ENCODE measurements at regions not wholly inside any gene's neighbourhood (a gene's known extent, or its start where the extent isn't known, plus 50 kb on each side); places are given as distances from the start of the nearest gene placed in this dataset.
"Not testable (repeated sequence)": the region's sequence is repeated elsewhere in the genome, so short reads cannot be mapped to it uniquely, and the experiment has no call there.

DNA sequence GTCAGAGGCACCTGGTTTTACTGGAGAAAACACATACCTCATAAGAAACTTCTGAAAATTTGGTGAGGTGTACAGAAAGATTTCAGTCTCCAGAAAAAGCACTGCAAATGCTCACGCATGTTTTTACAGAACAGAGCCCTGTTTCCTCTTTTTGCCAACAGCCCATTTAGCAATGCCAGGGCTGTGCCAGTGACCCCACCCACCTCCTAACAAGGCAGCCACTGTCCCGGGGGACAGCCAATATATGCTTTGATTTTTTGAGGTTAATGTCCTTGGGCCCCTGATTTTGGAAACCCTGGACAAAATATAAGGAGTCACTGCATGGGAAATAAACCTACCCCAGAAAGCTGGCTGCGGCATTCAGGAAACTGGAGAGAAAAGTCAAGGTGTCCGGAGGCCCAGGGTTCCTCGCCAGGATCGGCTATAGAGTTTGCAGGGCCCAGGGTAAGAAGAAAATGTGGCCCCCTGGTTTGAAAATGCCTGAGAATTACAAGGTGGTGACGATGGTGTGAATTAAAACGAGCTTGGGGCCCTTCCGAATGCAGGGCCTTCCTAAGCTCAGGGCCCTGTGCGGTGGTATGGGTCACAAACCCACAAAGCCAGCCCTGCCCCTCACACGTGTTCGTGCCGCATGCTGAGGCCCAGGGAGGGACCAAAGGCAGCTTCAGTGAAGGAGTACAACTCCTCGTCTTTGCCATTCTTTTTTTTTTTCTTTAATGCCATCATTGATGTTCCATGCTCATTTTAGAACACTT lies 71.1 kb upstream of the WNT7B start:
- Mint-ChIP-seq H3K36me3 (no peaks in the 10 kb centered on the region), H3K27me3 (no peaks in the 10 kb centered on the region), H3K27ac (no peak overlapping the region), H3K4me1 (peaks cover 59% of the 10 kb centered on the region), H3K4me3 (no peak overlapping the region), H3K9me3 (no peaks in the 10 kb centered on the region)

DNA sequence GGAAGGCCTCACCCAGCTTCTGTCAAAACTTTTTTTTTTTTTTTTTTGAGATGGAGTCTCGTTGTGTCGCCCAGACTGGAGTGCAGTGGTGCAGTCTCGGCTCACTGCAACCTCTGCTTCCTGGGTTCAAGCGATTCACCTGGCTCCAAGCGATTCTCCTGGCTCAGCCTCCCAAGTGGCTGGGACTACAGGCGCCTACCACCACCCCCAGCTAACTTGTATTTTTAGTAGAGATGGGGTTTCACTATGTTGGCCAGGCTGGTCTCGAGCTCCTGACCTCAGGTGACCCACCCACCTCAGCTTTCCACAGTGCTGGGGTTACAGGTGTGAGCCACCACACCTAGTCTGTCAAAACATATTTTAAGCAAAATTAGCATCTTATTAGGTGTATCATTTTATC lies 71.7 kb upstream of the WNT7B start:
- not testable (repeated sequence) for H3K36me3 Mint-ChIP-seq, H3K27me3 Mint-ChIP-seq, H3K9me3 Mint-ChIP-seq, H3K27ac Mint-ChIP-seq, H3K4me3 Mint-ChIP-seq
- H3K4me1 Mint-ChIP-seq, result peaks cover 58% of the 10 kb centered on the region

DNA sequence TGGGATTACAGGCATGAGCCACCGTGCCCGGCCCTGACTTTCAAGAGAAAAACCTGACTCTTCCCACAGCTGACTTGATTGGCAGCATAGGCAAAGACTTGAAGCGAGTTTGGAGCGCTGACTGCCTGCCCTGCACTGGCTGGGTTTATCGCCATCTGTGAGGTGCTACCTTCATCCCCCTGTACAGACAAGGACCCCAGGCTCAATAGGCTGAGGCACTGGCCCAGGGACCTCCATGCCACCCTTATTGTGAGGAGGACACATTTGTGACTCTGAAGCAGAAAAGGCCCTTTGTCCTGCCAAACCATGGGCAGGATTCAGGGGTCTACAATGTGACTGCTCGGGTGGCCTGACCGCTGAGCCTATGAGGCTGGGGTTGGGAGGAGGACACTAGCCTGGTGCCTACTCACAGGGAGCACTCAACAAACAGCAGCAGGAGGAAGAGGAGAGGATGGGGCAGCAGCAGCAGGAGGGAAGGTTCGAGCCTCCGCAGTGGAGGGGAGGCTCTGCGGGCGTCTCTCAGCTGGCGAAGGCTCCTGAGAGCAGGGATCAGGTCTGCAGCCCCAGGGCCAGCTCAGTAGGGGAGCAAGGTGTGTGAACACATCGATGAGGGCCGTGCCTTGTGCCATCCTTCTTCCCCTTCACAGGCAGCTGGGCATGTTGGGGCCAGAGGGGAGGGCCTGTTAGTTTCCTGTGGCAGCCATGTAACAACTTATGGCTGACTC lies 72.9 kb upstream of the WNT7B start:
- H3K4me1 Mint-ChIP-seq, result peaks cover 54% of the 10 kb centered on the region
- H3K4me3 Mint-ChIP-seq, result no peak overlapping the region
- peak overlapping the region; percentile 95 for H3K27ac Mint-ChIP-seq
- H3K36me3 Mint-ChIP-seq, result no peaks in the 10 kb centered on the region
- H3K27me3 Mint-ChIP-seq, result no peaks in the 10 kb centered on the region
- H3K9me3 Mint-ChIP-seq, result no peaks in the 10 kb centered on the region

DNA sequence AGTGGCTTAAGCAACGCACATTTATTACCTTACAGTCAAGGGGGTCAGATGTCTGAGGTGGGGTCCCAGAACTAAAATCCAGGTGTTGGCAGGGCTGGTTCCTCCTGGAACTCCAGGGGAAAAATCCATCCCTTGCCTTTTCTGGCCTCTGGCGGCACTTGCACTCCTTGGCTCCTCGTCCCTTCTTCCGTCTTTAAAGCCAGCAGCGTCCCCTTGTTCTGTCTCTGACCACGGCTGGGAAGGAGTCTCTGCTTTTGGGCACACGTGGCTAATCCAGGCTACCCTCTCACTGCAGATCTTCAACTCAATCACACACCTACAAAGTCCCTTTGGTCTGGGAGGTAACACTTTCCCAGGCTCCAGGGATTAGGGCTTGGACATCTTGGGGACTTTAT lies 73.5 kb upstream of the WNT7B start:
- Mint-ChIP-seq H3K36me3 (no peaks in the 10 kb centered on the region), H3K27me3 (no peaks in the 10 kb centered on the region), H3K27ac (peak overlapping the region; percentile 94), H3K4me3 (peak overlapping the region; percentile 36), H3K4me1 (peaks cover 60% of the 10 kb centered on the region), H3K9me3 (no peaks in the 10 kb centered on the region)

DNA sequence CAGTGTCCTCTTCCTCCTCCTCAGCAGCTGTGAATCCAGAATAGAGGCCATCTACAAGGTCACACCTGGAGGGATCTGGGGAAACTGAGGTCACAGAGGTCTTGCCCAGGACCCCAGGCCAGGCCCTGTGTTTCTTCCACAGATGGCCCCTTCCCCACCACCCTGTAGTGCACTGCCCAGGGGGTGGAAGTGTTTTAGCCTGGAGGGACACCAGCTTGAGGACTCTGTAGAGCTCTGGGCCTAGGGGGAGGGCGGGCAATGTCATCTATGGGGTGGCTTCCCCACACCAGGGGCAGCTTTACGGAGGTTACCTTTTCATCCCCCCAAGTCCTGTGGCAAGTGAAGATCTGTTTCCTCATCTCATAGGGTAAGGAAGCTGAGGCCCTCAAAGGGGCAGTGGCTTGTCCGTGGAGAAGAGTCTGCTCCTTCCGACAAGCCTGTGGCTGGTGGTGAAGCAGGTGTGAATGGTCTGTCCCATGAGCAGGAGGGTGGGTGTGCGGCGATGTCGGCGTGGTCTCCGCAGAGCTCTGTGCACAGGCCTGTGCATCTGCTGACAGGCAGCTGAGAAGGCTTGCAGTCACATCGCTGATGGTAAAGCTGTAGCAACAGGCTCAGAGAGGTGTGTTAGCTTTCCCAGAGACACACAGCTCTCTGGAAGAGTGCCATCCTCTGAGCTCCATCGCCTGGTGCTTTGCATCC lies 74.1 kb upstream of the WNT7B start:
- H3K4me3 Mint-ChIP-seq, result peak overlapping the region; percentile 52
- no peaks in the 10 kb centered on the region for H3K36me3 Mint-ChIP-seq
- H3K27me3 Mint-ChIP-seq, result no peaks in the 10 kb centered on the region
- H3K27ac Mint-ChIP-seq, result peak overlapping the region; percentile 94
- H3K4me1 Mint-ChIP-seq, result peaks cover 62% of the 10 kb centered on the region
- H3K9me3 Mint-ChIP-seq, result no peaks in the 10 kb centered on the region

DNA sequence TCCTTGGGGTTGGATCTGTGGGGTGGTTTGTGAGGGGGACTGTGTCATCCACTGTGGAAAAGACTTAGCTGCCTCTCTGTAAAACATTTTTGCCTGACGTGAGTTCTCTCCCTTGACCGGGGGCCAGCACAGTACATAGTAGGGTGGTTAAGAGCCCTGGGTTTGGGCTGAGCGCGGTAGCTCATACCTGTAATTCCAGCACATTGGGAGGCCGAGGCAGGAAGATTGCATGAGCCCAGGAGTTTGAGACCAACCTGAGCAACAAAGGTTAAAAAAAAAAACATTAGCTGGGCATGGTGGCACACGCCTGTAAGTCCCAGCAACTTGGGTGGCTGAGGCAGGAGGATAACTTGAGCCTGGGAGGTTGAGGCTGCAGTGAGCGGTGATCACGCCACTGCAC lies 74.7 kb upstream of the WNT7B start:
- Mint-ChIP-seq H3K4me3 (peak overlapping the region; percentile 52), H3K27ac (peak overlapping the region; percentile 92), H3K4me1 (peaks cover 61% of the 10 kb centered on the region), H3K9me3 (no peaks in the 10 kb centered on the region), H3K27me3 (no peaks in the 10 kb centered on the region), H3K36me3 (no peaks in the 10 kb centered on the region)

DNA sequence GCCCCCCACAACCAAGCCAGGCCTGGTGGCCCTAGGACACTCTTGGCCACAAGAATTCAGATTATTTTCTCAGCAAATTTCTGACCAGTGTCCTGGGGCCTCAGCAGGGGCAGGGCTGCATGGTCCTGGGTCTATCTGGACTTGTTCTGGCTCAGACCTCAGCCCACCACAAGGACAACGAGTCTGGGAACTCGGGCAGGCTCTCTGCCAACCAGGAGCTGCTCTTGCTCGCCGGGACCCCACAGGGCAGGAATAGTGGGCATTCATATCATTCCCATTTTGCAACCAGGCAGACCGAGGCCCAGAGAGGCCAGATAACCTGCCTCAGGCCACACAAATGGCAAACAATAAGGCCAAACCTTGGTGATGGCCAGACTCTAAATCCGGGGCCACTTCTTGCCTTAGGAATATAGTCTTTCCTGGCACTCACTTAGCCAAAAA lies 75.4 kb upstream of the WNT7B start:
- Mint-ChIP-seq H3K4me3 (peak overlapping the region; percentile 93), H3K4me1 (peaks cover 62% of the 10 kb centered on the region), H3K36me3 (no peaks in the 10 kb centered on the region), H3K9me3 (no peaks in the 10 kb centered on the region), H3K27ac (peak overlapping the region; percentile 92), H3K27me3 (no peaks in the 10 kb centered on the region)

DNA sequence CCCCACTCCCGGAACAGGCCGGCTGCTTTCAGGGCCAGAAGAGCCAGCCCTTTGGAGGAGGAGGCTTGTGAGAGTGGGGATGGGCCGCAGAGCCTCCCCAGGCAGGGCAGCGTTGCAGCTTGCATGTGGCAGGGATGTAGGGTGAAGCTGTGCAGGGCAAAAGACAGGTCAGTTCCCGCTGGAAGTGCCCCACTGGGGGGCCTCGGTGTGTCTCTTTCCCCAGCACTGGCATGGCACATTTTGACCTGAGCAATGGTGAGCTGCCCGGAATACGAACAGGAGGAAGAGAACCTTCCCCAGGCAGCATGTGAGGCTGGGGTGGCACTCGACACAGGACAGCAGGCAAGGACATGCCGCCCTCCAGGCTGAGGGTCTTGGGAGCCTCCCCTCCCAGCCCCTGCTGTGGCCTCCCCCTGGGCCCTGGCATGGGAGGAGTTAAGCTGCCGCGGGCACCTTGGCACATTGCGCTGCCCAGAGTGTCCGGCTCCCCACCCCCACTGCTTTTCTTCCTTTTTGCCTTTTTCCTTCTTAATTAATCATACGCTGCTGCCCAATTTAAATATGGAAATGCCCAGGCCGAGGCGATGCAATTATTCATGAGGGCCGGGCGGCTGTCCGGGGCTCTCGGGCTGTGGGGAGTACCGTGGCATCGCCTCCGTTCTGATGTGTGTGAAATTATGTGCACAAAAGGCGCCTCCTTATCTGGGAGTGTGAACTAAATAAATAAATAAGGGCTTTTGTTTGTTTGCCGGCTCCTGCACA lies 76.0 kb upstream of the WNT7B start:
- Mint-ChIP-seq H3K27me3 (no peaks in the 10 kb centered on the region), H3K4me1 (peaks cover 66% of the 10 kb centered on the region), H3K27ac (peak overlapping the region; percentile 97), H3K9me3 (no peaks in the 10 kb centered on the region), H3K36me3 (no peaks in the 10 kb centered on the region), H3K4me3 (peak overlapping the region; percentile 93)

DNA sequence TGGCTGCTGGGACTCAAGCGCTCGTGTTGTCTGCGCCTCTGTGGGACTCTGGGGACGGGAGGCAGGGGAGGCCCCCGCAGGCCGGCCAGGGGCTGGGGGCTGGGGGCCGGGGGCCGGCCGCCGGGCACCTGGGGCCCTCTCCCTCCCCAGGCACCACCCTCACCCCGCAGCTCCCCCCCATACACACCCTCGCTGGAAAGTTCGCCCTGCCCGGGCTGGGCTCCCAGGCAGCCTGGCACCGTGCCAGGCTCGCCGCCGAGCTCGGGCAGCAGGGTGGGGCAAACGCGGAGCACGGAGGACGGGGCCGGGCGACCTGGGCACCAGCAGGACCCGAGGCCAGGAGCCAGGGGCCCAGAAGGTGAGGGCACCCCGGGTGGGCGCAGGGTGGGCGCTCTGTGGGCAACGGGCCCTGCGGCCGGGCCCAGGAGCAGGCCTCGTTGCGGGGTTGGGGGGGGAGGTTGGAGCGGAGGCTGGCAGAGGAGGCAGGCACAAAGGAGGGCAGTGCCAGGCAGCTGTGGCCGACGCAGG lies 76.7 kb upstream of the WNT7B start:
- Mint-ChIP-seq H3K27ac (peak overlapping the region; percentile 97), H3K4me3 (peak overlapping the region; percentile 93), H3K9me3 (no peaks in the 10 kb centered on the region), H3K4me1 (peaks cover 72% of the 10 kb centered on the region), H3K27me3 (no peaks in the 10 kb centered on the region), H3K36me3 (no peaks in the 10 kb centered on the region)

DNA sequence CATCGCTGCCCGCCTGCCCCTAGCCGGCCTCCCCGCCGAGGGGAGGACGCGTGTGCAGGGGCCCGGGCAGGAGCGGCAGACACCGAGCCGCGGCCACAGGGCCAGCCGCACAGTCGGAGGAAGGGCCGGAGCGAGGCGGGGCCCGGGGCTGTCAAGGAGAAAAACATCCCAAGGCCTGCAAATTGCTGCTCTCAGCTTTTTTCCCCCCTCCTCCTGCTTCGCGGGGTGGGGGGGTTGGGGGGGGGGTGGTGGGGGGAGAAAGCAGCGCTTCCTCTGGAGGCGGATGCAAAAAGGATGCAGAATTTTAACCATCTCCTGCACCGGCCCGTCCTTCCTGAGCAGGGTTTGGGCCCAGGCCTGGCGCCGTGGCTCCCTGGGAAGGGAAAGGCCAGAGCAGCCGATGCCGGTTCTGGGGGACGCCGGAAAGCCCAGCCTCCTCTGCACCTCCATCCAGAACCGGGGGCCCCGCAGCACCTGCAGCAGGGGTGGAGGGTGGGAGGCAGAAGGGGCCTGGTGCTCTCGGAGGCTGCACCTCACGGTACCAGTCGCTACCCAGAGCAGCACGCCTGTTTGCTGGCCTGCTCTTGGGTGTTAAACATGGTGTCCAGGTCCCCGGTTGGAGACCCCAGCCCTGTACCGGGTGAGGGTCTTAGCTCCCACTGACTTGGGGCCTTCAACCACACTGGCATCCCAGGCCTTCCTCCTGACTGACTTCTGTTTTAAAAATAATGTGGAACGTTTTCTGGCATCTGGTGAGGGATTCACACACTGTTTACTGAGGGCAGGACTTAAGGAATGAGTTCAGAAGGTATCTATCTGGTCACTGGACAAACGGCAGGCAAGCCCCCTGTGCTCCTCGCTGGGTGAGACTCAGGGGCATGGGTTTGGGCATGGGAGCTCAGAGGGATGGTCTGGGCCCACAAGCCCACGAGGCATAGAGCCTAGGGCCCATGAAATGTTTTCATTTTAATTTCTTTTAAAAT lies 77.4 kb upstream of the WNT7B start:
- Mint-ChIP-seq H3K36me3 (no peaks in the 10 kb centered on the region), H3K4me3 (peak overlapping the region; percentile 93), H3K27me3 (no peaks in the 10 kb centered on the region), H3K27ac (peak overlapping the region; percentile 98), H3K9me3 (no peaks in the 10 kb centered on the region), H3K4me1 (peaks cover 78% of the 10 kb centered on the region)

DNA sequence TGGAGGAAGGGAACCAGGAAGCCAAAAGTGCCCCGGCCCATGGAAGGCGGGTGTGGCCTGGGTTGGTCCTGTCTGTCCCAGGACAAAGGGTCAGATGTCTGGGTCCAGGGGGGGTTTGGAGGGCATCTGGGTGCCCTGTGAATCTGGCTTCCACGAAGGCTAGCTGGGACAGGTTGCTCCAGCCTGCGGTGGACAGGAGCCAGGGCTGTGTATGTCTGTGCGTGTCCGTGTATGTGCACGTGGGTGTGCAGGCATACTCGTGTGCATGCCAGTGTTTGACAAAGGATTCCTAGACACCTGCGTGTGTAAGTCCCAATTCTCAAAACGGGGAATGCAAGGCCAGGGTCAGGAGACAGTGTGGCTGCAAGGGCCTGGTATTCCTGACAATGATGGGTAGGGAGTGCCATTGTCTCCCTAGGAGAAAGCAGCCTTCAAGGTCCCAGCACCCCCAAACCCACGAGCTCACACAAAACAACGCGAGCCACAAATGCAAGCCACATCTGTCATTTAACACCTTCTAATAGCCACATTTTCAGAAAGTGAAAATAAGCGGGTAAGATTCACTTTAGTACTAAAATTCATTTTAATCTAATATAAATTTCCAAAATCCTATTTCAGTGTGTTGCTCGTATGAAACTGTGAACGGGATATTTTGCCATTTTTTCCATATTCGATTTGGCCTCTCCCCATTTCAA lies 78.4 kb upstream of the WNT7B start:
- peak overlapping the region; percentile 98 for H3K27ac Mint-ChIP-seq
- peak overlapping the region; percentile 91 for H3K4me3 Mint-ChIP-seq
- H3K4me1 Mint-ChIP-seq, result peaks cover 75% of the 10 kb centered on the region
- no peaks in the 10 kb centered on the region for H3K9me3 Mint-ChIP-seq
- no peaks in the 10 kb centered on the region for H3K27me3 Mint-ChIP-seq
- no peaks in the 10 kb centered on the region for H3K36me3 Mint-ChIP-seq

DNA sequence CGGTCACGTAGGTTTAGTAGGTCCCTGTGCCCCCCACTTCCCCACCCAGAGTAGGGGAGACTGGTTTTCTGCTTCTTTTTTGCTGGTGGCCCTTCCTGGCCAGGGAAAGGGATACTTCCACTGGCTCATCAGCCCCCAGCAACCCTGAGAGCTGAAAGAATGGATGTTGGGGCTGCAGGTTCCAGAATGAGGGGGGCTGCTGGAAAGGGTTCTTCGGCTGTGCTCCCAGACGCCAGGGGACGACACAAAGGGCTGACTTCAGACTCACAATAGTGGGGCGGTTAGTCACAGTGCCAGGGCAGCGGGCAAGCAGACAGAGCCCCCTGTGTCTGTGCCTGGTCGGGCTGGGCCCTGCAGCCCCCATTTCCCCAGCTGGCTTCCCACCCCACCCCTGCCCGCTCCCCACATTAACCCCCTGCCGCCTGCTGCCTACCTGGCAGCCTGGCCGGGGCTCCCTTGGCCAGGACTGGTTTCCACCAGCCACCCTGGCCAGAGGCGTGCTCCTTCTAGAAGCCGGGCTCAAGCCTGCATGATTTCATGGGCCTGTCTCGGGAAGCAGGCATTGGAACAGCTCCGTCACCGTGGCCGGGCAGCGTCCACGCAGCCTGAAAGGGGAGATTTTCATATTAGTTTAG lies 79.1 kb upstream of the WNT7B start:
- peaks cover 69% of the 10 kb centered on the region for H3K4me1 Mint-ChIP-seq
- no peaks in the 10 kb centered on the region for H3K9me3 Mint-ChIP-seq
- H3K27ac Mint-ChIP-seq, result peak overlapping the region; percentile 62
- H3K4me3 Mint-ChIP-seq, result peak overlapping the region; percentile 58
- no peaks in the 10 kb centered on the region for H3K36me3 Mint-ChIP-seq
- H3K27me3 Mint-ChIP-seq, result no peaks in the 10 kb centered on the region

DNA sequence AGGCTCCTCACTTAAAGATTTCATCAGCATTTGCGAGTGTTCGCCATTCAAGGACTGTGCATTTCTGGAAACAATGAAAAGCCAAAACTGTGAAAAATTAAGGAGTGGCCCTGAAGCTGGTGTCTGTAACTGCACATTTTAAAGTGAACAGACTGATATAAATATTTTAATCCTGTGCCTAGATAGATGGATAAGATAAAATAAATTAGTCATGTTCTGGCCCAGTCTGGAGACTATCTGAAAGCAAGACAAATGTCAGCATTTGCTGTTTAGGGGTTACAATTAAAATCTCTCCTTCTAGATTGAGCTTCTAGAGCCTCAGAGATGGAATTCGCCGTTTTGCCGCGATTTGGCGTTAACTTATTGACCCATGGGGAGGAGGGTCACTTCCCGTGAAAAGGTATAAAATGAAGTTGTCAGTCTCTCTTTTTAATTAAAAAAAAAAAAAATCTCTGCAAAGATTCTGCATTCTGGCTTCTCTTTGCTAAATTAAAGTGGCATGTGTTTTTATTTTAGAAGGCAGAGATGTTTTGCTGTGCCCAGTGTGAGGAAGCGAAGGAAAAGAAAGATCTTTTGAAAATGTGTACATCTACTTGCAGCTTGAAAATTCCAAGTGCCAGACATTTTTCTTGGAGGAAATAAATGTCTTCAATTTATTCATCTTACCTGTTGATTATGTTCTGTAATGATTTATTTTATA lies 79.7 kb upstream of the WNT7B start:
- Mint-ChIP-seq H3K27me3 (no peaks in the 10 kb centered on the region), H3K27ac (peak overlapping the region; percentile 62), H3K9me3 (no peaks in the 10 kb centered on the region), H3K4me3 (peak overlapping the region; percentile 58), H3K4me1 (peaks cover 63% of the 10 kb centered on the region), H3K36me3 (no peaks in the 10 kb centered on the region)
